Activated CD8-positive, alpha-beta memory T cell treated with anti-CD3 and anti-CD28 coated beads, Interleukin-2, amount 10 ng/mL, durations not matched to agents 7 days and 5 days (primary cell): ENCODE measurements at regions not wholly inside any gene's neighbourhood (a gene's known extent, or its start where the extent isn't known, plus 50 kb on each side); places are given as distances from the start of the nearest gene placed in this dataset.

Source experiments
- ATAC-seq: fragments of 150-1000 bp; cut with Tn5 transposase; one replicate; pipeline ENCODE4 v1.10.0; 2021; ENCODE audit warnings: moderate library complexity
- CTCF ChIA-PET: fragments of 350-600 bp; sonication (Branson Sonifier 250); formaldehyde crosslinking; loops from one replicate; lab custom pipeline; 2021; ENCODE audit warnings: antibody characterized with exemption; lab: Charles Lee
- DNase-seq: peaks from one replicate; pipeline ENCODE4 v3.0.0-alpha.2; 2020
- H3K27ac Mint-ChIP-seq: one replicate; pipeline ENCODE4 v1.8.0; 2021; ENCODE audit warnings: mild to moderate bottlenecking, mixed read lengths
- H3K27me3 Mint-ChIP-seq: one replicate; pipeline ENCODE4 v1.8.0; 2021; ENCODE audit warnings: mixed read lengths
- H3K36me3 Mint-ChIP-seq: one replicate; pipeline ENCODE4 v1.8.0; 2021; ENCODE audit warnings: mild to moderate bottlenecking, mixed read lengths
- H3K4me1 Mint-ChIP-seq: one replicate; pipeline ENCODE4 v1.8.0; 2021; ENCODE audit warnings: mixed read lengths
- H3K4me3 Mint-ChIP-seq: one replicate; pipeline ENCODE4 v1.8.0; 2021; ENCODE audit warnings: mild to moderate bottlenecking, moderate library complexity, mixed read lengths
- H3K9me3 Mint-ChIP-seq: one replicate; pipeline ENCODE4 v1.8.0; 2022; ENCODE audit warnings: low read depth, mixed read lengths

DNA sequence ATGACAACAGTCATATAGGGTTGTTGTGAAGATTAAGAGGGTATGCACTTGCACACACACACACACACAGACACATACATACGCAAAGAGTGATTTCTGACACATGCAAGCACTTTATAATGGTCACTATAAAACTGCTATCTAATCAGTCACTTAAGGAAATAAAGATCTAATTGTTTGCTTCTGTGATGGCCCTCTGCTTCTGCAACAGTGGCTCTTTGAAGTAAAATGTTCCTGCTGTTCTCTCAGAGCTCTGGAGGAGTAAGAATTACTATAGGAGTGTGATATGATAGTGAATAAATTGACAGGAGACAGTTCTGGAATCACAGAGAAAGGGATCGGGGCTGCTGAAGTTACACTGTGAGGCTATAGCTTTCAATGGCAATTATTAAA, 494.5 kb upstream of the B3GALT2 start:
- CTCF ChIA-PET, result interaction anchor here (0.7 kb wide), 1 partner anchor 13 kb away, joined by 3 read pairs; no protein-coding TSS in a partner anchor
- no peak overlapping the region for H3K4me3 Mint-ChIP-seq

DNA sequence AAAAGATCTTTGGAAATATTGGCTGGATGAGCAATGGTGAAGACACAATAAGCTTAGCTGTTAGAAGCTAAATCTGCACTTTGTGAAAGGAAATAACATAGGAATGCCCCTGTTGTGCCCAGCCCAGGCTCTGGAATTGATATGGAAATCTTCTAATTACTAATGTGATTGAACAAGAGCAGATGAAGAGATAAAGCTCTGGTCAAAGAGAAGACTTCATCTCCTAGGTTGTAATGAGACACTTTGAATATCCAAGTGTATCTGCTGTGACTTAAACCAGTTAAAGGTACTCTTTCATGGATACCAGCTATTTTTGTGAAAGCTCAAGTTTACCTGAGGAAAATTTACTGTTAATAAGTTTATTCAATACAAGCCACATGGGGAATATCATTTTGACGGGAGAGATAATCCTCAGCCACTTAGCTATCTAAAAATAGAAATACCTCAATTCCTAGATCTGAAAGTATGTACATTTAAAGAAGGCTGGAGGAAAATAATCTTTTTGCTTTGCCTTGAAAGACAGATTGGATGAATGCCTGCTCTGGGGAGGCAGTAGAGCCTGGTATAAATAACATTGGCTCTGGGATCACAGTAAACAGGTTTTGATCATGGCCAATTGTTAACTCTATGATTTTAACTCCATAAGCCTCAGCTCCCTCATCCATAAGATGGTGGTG, 494.0 kb upstream of the B3GALT2 start:
- H3K4me3 Mint-ChIP-seq, result no peak overlapping the region
- no peaks in the 10 kb centered on the region for H3K4me1 Mint-ChIP-seq
- H3K27me3 Mint-ChIP-seq, result no peaks in the 10 kb centered on the region
- CTCF ChIA-PET, result interaction anchor here (0.7 kb wide), 1 partner anchor 12 kb away, joined by 3 read pairs; no protein-coding TSS in a partner anchor
- H3K36me3 Mint-ChIP-seq, result peaks cover 1% of the 10 kb centered on the region
- DNase-seq, result no peak
- peaks cover 2% of the 10 kb centered on the region for H3K9me3 Mint-ChIP-seq
- H3K27ac Mint-ChIP-seq, result no peak overlapping the region
- no peak for ATAC-seq

More for the DNA sequence above, 494.5 kb upstream of the B3GALT2 start:
- DNase-seq, result no peak
- Mint-ChIP-seq H3K36me3 (no peaks in the 10 kb centered on the region), H3K9me3 (peaks cover 2% of the 10 kb centered on the region), H3K27ac (no peak overlapping the region), H3K4me1 (no peaks in the 10 kb centered on the region), H3K27me3 (no peaks in the 10 kb centered on the region)
- no peak for ATAC-seq

DNA sequence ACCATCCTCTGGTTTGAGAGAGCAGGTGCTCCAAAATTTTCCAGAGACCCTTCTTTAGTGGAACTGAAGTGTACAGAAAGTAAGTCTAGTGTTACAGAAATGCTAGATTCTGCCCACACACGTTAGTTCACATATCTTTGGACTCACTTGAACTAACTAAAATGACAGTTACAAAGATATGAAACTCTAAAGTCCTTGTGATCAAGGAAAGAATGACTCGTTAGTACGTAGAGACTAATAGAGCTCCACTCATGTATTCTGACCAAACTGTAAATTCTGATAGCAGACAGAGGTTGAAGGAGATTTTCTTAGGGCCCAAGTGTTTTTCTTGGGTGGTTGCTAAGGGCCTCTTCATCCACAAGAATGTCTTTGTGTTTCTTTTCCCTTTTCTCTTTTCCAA, 491.5 kb upstream of the B3GALT2 start:
- Mint-ChIP-seq H3K27ac (no peak overlapping the region), H3K9me3 (peaks cover 2% of the 10 kb centered on the region), H3K4me1 (peaks cover 7% of the 10 kb centered on the region), H3K4me3 (no peak overlapping the region), H3K36me3 (peaks cover 1% of the 10 kb centered on the region), H3K27me3 (no peaks in the 10 kb centered on the region)
- CTCF ChIA-PET, result no interaction called here
- ATAC-seq, result no peak
- no peak for DNase-seq

DNA sequence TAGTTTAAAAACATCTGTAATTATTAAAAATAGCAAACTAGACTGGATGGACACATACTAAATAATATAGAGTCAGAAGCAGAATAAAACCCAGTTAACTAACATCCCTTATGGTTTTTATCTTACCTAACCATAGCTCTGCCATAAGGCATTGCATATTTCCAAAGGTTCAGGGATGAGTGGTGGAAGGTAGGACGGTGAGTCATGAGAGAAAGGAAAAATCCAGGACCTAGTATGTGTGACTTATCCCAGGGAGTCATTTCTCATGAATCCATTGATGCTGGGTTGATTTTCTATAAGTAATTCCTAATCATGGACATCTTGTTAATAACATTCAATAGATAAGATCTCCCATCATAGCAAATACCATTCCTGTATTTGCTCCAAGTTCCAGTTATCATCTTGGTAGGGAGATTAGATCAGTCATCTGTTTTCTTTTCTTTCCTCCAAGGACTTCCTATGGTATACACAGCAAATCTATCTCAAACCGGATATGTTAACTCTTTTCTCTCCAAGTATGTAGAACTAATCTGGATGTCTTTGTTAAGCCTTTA, 490.7 kb upstream of the B3GALT2 start:
- ATAC-seq (no peak), DNase-seq (no peak)
- peaks cover 1% of the 10 kb centered on the region for H3K36me3 Mint-ChIP-seq
- H3K9me3 Mint-ChIP-seq, result peaks cover 2% of the 10 kb centered on the region
- no peaks in the 10 kb centered on the region for H3K27me3 Mint-ChIP-seq
- H3K4me1 Mint-ChIP-seq, result peaks cover 7% of the 10 kb centered on the region
- no peak overlapping the region for H3K27ac Mint-ChIP-seq
- CTCF ChIA-PET, result no interaction called here
- H3K4me3 Mint-ChIP-seq, result no peak overlapping the region

GRCh38 chr1:193674292-193674944, 488.0 kb upstream of the B3GALT2 start:
- peak overlapping the region; percentile 9 for H3K27ac Mint-ChIP-seq
- peaks cover 5% of the 10 kb centered on the region for H3K36me3 Mint-ChIP-seq
- ATAC-seq (no peak), DNase-seq (no peak)
- no peak overlapping the region for H3K4me3 Mint-ChIP-seq
- H3K4me1 Mint-ChIP-seq, result peaks cover 7% of the 10 kb centered on the region
- peaks cover 5% of the 10 kb centered on the region for H3K9me3 Mint-ChIP-seq
- H3K27me3 Mint-ChIP-seq, result no peaks in the 10 kb centered on the region
- CTCF ChIA-PET, result no interaction called here

GRCh38 chr1:193666485-193667083, 480.2 kb upstream of the B3GALT2 start:
- Mint-ChIP-seq H3K27me3 (no peaks in the 10 kb centered on the region), H3K4me1 (peaks cover 5% of the 10 kb centered on the region), H3K36me3 (peaks cover 5% of the 10 kb centered on the region), H3K4me3 (no peak overlapping the region), H3K27ac (no peak overlapping the region), H3K9me3 (peaks cover 3% of the 10 kb centered on the region)
- DNase-seq (no peak), ATAC-seq (no peak)
- CTCF ChIA-PET, result no interaction called here

GRCh38 chr1:193663965-193664364, 477.6 kb upstream of the B3GALT2 start:
- Mint-ChIP-seq H3K4me3 (no peak overlapping the region), H3K27ac (no peak overlapping the region)

DNA sequence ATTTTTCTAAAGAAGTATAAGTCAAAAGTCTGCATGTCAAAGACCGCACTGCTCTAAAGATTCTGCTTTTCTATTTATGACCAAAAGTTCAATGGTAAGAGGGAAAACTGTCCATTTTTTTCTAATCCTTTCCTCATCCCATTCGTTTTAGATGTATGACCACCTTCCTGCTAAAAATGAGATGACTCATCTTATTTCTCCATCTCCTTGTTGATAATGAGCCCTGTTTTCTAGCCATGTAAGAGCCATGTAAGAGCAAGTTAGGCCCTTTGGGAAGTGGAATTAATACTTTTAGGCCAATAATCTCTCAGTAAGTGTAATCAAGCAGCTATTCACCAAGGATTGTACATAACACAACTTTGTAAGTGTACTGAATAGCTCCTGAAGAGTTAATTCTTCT, 475.6 kb upstream of the B3GALT2 start:
- H3K27me3 Mint-ChIP-seq, result no peaks in the 10 kb centered on the region
- H3K4me3 Mint-ChIP-seq, result no peak overlapping the region
- ATAC-seq, result no peak
- H3K4me1 Mint-ChIP-seq, result peaks cover 5% of the 10 kb centered on the region
- H3K27ac Mint-ChIP-seq, result no peak overlapping the region
- peaks cover under 1% of the 10 kb centered on the region for H3K9me3 Mint-ChIP-seq
- CTCF ChIA-PET, result no interaction called here
- peaks cover 2% of the 10 kb centered on the region for H3K36me3 Mint-ChIP-seq
- DNase-seq, result no peak

More at GRCh38 chr1:193663965-193664364, 477.6 kb upstream of the B3GALT2 start:
- no peak for DNase-seq
- CTCF ChIA-PET, result no interaction called here
- Mint-ChIP-seq H3K36me3 (peaks cover 2% of the 10 kb centered on the region), H3K9me3 (no peaks in the 10 kb centered on the region), H3K4me1 (peaks cover 5% of the 10 kb centered on the region), H3K27me3 (no peaks in the 10 kb centered on the region)
- no peak for ATAC-seq

DNA sequence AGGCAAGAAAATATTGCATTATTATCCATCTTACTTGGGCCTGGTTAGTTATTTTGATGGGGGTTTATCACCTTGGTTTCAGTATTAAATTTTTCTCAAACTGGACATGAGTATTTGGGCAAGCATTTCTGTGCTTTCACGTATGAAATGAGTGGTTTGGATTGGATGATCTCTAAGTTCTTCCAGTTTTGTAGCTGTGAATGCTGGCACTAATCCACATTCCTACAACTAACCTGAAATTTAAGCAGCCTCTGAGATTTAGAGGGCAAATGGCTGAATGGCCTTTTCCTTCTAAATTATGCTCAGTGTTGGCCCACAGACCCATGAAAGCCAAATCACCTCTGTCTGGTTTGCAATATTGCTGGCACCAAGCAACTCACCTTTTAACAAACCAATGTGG, 475.0 kb upstream of the B3GALT2 start:
- peaks cover 4% of the 10 kb centered on the region for H3K4me1 Mint-ChIP-seq
- DNase-seq (no peak), ATAC-seq (no peak)
- H3K27me3 Mint-ChIP-seq, result no peaks in the 10 kb centered on the region
- CTCF ChIA-PET, result no interaction called here
- peaks cover 2% of the 10 kb centered on the region for H3K9me3 Mint-ChIP-seq
- peaks cover 2% of the 10 kb centered on the region for H3K36me3 Mint-ChIP-seq
- no peak overlapping the region for H3K27ac Mint-ChIP-seq
- no peak overlapping the region for H3K4me3 Mint-ChIP-seq

DNA sequence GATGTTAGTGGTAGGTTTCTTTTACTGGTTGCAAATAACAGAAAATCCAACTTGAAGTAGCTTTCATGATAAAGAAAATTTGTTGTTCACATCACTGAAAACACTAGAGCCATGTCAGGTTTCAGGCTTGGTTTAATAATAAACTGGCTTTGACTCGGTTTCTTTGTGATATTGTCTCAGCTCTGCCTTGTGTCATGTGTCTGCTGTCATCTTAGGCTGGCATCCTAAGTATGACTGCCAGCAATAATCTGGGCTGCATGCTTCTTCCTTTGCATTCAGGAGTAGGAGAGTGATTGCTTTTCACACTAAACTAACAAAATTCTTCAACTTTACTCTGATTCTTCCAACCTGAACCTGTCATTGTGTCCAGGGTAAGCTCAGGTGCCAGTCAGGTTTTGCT, 474.0 kb upstream of the B3GALT2 start:
- H3K4me1 Mint-ChIP-seq, result peaks cover 7% of the 10 kb centered on the region
- ATAC-seq, result no peak
- H3K4me3 Mint-ChIP-seq, result no peak overlapping the region

DNA sequence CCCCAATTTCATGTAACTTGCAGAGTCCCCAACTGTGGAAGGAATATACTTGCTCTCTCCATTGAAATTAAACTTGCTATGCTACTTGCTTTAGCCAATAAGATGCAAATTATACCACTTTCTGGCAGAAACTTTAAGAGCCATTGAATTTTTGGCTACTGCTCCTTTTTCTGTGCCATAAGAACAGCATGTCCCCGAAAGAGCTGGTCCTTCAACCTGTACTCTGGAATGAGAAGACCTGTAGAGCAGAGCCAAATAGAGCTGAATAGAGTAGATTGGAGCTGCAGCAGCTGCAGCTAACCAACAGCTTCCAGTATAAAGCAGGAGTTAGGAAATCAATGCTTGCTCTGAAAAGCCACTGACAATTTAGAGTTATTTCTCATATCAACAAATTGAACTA, 472.3 kb upstream of the B3GALT2 start:
- no peak for DNase-seq
- H3K36me3 Mint-ChIP-seq, result peaks cover 18% of the 10 kb centered on the region
- CTCF ChIA-PET, result no interaction called here
- no peak overlapping the region for H3K27ac Mint-ChIP-seq
- no peak for ATAC-seq
- peaks cover 13% of the 10 kb centered on the region for H3K9me3 Mint-ChIP-seq
- no peak overlapping the region for H3K4me3 Mint-ChIP-seq
- H3K4me1 Mint-ChIP-seq, result peaks cover 7% of the 10 kb centered on the region
- no peaks in the 10 kb centered on the region for H3K27me3 Mint-ChIP-seq

More for the DNA sequence above, 474.0 kb upstream of the B3GALT2 start:
- peaks cover 3% of the 10 kb centered on the region for H3K36me3 Mint-ChIP-seq
- H3K9me3 Mint-ChIP-seq, result peaks cover 2% of the 10 kb centered on the region
- H3K27me3 Mint-ChIP-seq, result no peaks in the 10 kb centered on the region
- H3K27ac Mint-ChIP-seq, result no peak overlapping the region
- no peak for DNase-seq
- CTCF ChIA-PET, result no interaction called here

DNA sequence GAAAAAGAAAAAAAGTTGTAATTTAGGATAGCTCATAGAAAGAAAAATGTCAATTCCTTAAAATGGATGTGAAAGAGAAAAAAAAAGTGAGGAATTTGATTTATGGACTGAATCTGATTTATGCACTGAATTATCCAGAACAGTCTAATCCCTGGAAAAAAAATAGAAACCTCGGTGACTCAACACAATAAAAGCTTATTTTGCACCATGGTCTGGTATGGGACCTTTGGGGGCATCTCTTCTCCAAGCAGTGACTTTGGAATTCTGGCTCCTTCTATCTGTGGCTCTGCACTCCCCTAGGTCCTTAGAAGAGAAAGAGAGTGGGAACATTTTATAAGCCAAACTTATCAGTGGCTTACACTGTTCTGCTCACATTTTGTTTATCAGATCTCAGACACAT, 471.7 kb upstream of the B3GALT2 start:
- Mint-ChIP-seq H3K36me3 (peaks cover 18% of the 10 kb centered on the region), H3K4me1 (peaks cover 6% of the 10 kb centered on the region)
- CTCF ChIA-PET, result no interaction called here

GRCh38 chr1:193657552-193657951, 471.1 kb upstream of the B3GALT2 start:
- H3K4me3 Mint-ChIP-seq, result no peak overlapping the region
- H3K4me1 Mint-ChIP-seq, result peaks cover 5% of the 10 kb centered on the region
- CTCF ChIA-PET, result no interaction called here
- H3K36me3 Mint-ChIP-seq, result peaks cover 19% of the 10 kb centered on the region
- H3K27me3 Mint-ChIP-seq, result no peaks in the 10 kb centered on the region
- peaks cover 19% of the 10 kb centered on the region for H3K9me3 Mint-ChIP-seq
- H3K27ac Mint-ChIP-seq, result no peak overlapping the region
- DNase-seq (no peak), ATAC-seq (no peak)

More for the DNA sequence above, 471.7 kb upstream of the B3GALT2 start:
- Mint-ChIP-seq H3K4me3 (no peak overlapping the region), H3K27ac (no peak overlapping the region), H3K9me3 (peaks cover 16% of the 10 kb centered on the region), H3K27me3 (no peaks in the 10 kb centered on the region)
- ATAC-seq (no peak), DNase-seq (no peak)
